Upper lobe of left lung (tissue), 4 donors: ENCODE measurements at regions not wholly inside any gene's neighbourhood (a gene's known extent, or its start where the extent isn't known, plus 50 kb on each side); places are given as distances from the start of the nearest gene placed in this dataset.

Experiments used
- CTCF ChIP-seq, 6 experiments: fragments of 450-650 bp in 4 of 6; fragments of 200-600 bp in 2 of 6; sonication (generic) in 2 of 6; IDR thresholded peaks; one replicate each; pipeline ENCODE4 v1.5.1; 2016 to 2019; ENCODE audit warnings: antibody characterized with exemption in 6 of 6
- POLR2A ChIP-seq, 4 donors: fragments of 450-650 bp; IDR thresholded peaks; one replicate each; pipeline ENCODE4 v1.5.1; 2016 to 2017; ENCODE audit warnings: antibody characterized with exemption in 4 of 4, mild to moderate bottlenecking in 2 of 4

- TF ChIP-seq CTCF (IDR thresholded peaks at IDR 0.05) (no peak), POLR2A (IDR thresholded peaks at IDR 0.05) (no peak)
Observed at GRCh38 chr11:98944461-98944860, 76.3 kb upstream of the CNTN5 start.
